GM10248 (cell line): ENCODE measurements at regions not wholly inside any gene's neighbourhood (a gene's known extent, or its start where the extent isn't known, plus 50 kb on each side); places are given as distances from the start of the nearest gene placed in this dataset.

Source experiments
- CTCF ChIA-PET: fragments of 300-600 bp; sonication (Branson Sonifier 250); formaldehyde crosslinking; extraction: SDS; loops from one replicate; lab custom pipeline; 2021; ENCODE audit warnings: antibody characterized with exemption; lab: Yijun Ruan, JAX
- POLR2A ChIA-PET: fragments of 350-650 bp; sonication (Branson Sonifier 250); formaldehyde crosslinking; extraction: SDS; loops from one replicate; lab custom pipeline; 2020; ENCODE audit warnings: antibody characterized with exemption; lab: Yijun Ruan, JAX
- DNase-seq: peaks from one replicate; pipeline ENCODE4 v3.0.0; 2012; ENCODE audit errors: extremely low spot score
- TF ChIP-seq, protein P1 (sequence below): IDR thresholded peaks from 2 replicates; pipeline ENCODE4 v1.5.1; 2012; ENCODE audit warnings: mild to moderate bottlenecking, low read depth; ENCODE audit errors: extremely low read depth, missing control alignments, control extremely low read depth

- TF ChIP-seq, protein P1, sequence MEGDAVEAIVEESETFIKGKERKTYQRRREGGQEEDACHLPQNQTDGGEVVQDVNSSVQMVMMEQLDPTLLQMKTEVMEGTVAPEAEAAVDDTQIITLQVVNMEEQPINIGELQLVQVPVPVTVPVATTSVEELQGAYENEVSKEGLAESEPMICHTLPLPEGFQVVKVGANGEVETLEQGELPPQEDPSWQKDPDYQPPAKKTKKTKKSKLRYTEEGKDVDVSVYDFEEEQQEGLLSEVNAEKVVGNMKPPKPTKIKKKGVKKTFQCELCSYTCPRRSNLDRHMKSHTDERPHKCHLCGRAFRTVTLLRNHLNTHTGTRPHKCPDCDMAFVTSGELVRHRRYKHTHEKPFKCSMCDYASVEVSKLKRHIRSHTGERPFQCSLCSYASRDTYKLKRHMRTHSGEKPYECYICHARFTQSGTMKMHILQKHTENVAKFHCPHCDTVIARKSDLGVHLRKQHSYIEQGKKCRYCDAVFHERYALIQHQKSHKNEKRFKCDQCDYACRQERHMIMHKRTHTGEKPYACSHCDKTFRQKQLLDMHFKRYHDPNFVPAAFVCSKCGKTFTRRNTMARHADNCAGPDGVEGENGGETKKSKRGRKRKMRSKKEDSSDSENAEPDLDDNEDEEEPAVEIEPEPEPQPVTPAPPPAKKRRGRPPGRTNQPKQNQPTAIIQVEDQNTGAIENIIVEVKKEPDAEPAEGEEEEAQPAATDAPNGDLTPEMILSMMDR, result no peak
- ChIA-PET POLR2A (no interaction called here), CTCF (interaction anchor here (1.1 kb wide), 1 partner anchor 9 kb away, joined by 3 read pairs; no protein-coding TSS in a partner anchor)
- DNase-seq, result no peak
These were observed 576.7 kb downstream of the OLFM4 start for GRCh38 chr13:53605326-53605725.

- TF ChIP-seq, protein P1, result no peak
- CTCF ChIA-PET, result interaction anchor here (2.6 kb wide), 1 partner anchor 10 kb away, joined by 7 read pairs; no protein-coding TSS in a partner anchor
- POLR2A ChIA-PET, result no interaction called here
- no peak for DNase-seq
These were observed 583.6 kb downstream of the OLFM4 start for GRCh38 chr13:53612200-53612599.

GRCh38 chr13:53622456-53622855 is 593.8 kb downstream of the OLFM4 start:
- CTCF ChIA-PET, result no interaction called here
- TF ChIP-seq, protein P1, result no peak
- POLR2A ChIA-PET, result no interaction called here
- no peak for DNase-seq

DNA sequence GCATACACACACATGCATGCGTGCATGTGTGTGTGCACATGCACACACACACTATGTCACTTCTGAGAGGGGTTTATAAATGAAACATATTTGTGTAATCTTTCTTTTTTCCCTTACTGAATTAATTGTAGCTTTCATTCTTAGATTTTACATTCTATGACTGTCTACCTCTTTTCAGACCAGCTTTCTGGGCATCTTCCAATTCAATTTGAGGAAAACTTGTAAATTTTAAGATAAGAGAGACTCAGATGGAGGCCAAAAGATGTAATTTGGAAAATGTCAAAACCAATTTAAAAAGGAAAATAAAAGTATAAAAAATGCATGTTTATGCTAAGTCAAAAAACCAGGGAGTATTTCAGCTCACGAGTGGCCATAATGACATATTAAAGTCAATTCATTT is 594.5 kb downstream of the OLFM4 start:
- POLR2A ChIA-PET, result no interaction called here
- TF ChIP-seq, protein P1, result no peak
- CTCF ChIA-PET, result no interaction called here
- no peak for DNase-seq

- ChIA-PET CTCF (no interaction called here), POLR2A (no interaction called here)
- DNase-seq, result no peak
- TF ChIP-seq, protein P1, result no peak
These were observed 602.9 kb downstream of the OLFM4 start for GRCh38 chr13:53631511-53631910.

DNA sequence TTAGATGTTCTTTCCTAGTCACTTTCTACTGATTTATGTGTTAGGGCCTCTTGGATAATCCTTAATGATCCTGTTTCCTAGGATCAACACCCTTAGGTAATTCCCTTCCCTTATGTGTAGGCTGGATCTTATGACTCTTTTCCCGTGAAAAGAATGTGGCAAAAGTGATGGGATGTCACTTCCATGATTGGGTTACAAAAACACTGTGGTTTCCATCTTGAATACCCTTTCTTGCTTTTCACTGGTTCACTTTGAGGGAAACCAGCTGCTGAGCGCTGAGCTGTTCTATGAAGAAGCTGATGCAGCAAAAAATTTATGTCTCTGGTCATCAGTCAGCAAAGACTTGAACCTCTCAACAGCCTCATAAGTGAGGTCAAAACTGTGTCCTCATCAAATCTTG is 609.4 kb downstream of the OLFM4 start:
- ChIA-PET CTCF (no interaction called here), POLR2A (no interaction called here)
- TF ChIP-seq, protein P1, result no peak
- DNase-seq, result no peak

DNA sequence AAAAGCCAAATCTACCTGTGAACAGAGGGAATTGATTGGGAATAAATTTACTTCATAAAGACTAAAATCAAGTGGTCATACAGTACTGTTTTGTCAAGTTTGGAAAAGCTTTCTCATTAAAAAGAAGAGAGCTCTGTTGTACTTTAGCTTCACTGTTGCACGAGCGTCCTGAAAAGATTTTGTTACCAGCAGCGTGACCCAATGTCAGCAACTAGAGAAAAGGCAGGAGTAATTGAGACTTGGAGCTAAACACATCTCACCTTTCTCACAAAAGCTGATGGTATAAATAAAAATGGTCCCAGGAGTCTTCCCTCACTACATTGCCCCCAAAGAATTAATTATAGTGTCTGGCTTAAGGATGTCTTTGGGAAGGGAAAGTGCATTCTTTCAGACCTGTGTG is 613.7 kb downstream of the OLFM4 start:
- TF ChIP-seq, protein P1, result no peak
- CTCF ChIA-PET, result interaction anchor here (1.4 kb wide), 1 partner anchor 22 kb away, joined by 4 read pairs; no protein-coding TSS in a partner anchor
- POLR2A ChIA-PET, result no interaction called here
- DNase-seq, result no peak
